ENCODE measurements at regions not wholly inside any gene's neighbourhood (a gene's known extent, or its start where the extent isn't known, plus 50 kb on each side); places are given as distances from the start of the nearest gene placed in this dataset.

DNA sequence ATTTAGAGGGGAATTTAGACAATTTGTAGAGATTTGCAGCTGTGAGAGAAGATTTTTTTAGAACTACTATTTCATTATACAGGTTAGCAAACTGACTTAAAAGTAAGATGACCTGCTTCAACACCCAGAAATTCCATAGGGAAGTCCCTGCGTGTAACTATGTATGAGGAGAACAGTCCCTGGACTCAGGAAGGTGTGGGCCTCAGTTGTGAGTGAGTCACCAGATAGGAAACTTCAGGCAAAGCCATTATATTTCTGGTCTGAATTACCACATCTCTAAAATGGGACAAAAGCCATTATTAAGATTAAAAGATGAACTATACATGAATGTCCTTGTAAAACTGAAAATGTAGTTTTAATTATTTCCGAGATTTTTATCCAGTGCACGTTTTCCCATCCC, 488.3 kb upstream of the GOLIM4 start:
- no peak for DNase-seq (ENCODE audit: low read depth)

DNA sequence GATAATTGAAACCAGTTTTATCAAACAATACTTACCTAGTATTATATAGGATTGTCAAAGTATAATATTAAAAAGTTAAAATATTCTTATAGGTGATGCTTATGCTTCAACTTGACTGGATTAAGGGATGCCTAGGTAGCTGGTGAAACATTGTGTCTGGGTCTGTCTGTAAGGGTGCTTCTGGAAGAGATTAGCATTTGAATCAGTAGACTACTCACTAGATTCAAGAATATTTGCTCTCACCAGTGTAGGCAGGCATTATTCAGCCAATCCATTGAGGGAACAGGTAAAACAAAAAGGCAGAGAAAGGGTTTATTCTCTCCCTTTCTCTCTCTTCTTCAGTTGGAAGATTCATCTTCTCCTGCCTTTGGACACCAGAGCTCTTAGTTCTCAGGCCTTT, 486.8 kb upstream of the GOLIM4 start:
- no peak for DNase-seq (ENCODE audit: low read depth)

- no peak for DNase-seq (ENCODE audit: low read depth)
Observed at GRCh38 chr3:168581771-168582225, 486.1 kb upstream of the GOLIM4 start.

GRCh38 chr3:168579010-168579409, 483.3 kb upstream of the GOLIM4 start:
- no peak for DNase-seq (ENCODE audit: low read depth)

DNA sequence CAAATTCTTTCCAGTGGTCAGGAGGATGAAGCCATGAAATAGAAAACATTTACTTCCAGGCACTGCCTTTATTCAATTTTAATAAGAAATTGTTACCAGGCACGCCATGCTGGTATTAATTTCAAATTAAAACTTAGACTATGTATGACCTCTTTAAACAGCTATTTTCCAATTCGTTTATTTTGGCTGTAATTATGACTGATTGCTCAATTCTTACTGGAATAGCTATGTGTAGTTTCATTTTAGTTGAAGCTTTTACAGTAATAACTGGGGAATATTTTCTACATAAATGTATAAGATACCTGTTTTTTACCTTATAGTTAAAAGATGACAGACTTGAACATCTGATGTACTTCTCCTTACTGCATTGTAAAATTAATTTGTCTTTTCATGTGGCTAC, 480.0 kb upstream of the GOLIM4 start:
- no peak for DNase-seq (ENCODE audit: low read depth)

DNA sequence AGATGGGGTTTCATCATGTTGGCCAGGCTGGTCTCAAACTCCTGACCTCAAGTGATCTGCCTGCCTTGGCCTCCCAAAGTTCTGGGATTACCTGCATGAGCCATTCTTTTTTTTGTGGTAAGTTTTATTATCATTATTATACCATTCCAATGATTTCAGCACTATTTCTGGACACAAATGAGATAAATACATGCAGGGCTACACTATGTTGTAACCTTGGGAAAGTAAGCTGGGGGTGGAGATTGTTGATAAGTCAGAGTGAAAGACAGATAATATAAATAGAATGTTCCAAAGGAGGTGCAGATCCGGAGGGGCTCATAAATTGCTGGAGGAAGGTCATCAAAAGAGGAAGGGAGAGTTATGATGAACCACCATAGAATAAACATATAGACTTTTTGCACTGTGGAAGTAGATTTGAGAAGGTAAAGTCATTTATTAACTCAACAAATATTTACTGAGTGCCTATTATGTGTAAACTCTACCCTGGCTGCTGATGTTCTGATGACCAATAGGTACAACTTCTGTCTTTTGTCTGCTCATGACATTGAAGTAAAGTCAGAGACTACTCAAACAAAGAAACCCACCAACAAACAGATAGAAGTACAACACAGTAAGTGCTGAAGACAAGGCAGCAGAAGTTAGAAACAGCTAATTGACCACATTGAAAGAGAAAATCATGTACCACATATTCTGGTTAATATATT, 478.9 kb upstream of the GOLIM4 start:
- no peak for DNase-seq (ENCODE audit: low read depth)

- no peak for DNase-seq (ENCODE audit: low read depth)
Observed at GRCh38 chr3:168570404-168571155, 474.9 kb upstream of the GOLIM4 start.

GRCh38 chr3:168558728-168559411, 463.1 kb upstream of the GOLIM4 start:
- DNase-seq (ENCODE audit: low read depth), result no peak

DNA sequence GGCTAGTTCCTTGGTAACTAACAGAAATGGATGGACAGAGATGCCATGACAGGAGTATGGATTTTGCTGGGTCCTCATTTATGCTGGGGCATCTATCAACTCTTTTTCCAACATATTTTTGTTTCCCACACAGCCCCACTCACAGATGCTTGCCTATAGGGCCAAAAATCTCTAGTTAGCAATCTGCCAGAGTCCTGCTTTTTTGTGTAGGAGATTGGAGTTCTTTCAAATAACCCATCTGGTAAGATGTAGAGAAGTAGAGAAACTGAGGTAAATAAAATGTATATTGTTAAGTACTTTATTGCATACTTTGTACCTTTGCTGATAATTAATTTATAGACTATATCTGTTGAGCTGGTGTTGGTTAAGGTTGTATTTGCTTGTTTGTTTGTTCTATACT, 456.5 kb upstream of the GOLIM4 start:
- no peak for DNase-seq (ENCODE audit: low read depth)

DNA sequence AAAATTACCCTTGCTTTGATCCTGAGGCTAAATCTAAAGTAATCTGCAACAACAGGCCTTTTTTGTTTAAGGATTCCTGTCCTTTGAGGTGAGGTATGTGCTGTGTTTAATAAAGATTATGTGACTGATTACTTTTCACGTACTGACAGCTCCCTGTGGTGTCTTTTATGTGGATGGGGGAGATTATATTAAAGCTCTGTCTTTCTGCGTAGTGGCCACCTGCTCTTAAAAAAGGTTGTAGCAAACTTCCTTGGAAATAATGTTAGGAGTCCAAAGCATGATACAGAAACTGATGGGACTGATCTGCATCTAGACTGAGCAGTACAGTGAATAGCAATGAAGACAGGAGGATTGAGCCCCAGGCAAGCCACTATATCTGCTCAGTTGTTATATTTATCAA, 453.0 kb upstream of the GOLIM4 start:
- DNase-seq (ENCODE audit: low read depth), result no peak

DNA sequence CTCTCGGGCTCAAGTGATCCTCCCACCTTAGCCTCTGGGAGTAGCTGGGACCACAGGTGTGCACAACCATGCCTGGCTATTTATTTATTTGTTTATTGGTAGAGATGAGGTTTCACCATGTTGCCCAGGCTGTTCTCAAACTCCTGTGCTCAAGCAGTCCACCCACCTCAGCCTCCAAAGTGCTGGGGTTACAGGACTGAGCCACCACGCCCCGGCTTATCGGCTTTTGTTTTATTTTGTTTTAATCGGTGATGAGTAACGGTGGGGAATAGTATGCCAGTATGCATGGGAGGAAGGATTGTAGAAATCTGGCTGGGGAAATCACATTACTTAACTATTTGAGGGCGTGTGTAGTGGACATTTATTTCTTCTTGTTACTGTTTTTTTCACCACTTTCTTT, 451.0 kb upstream of the GOLIM4 start:
- no peak for DNase-seq (ENCODE audit: low read depth)

DNA sequence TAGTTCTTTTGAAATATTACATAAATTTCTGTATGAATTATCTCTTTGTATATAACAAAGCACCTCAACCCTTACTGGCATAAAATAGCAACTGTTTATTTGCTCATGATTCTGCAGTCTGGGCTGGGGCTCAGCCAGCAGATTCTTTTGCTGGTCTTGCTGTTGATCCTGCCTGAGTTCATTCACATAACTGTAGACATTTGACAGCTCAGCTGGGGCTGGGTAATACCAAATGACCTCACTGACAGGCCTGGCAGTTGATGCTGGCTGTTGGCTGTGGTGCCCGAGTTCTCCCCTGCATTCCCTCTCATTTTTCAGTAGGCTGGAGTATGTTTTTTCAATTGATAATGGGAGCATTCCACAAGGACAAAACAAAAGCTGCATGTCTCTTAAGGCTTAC, 449.9 kb upstream of the GOLIM4 start:
- DNase-seq (ENCODE audit: low read depth), result no peak

GRCh38 chr3:168544097-168544957, 448.6 kb upstream of the GOLIM4 start:
- no peak for DNase-seq (ENCODE audit: low read depth)

DNA sequence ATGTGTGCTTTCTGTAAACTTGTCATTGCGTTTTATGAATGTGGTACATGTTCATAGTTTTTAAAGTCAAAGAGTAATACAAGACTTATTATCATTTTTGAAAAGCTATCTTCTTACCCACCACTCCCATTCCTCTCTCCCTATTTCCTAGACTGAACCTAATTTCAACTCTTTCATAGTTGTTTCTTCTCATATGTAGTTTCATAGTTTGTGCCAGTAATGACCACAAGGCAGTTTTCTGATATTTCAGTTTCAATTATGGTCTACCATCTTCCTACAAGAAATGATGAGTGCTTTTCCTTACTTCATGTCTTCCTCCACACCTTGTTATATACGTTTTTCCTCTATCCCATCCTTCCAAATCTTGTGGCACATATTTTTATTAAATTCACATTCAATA, 445.0 kb upstream of the GOLIM4 start:
- no peak for DNase-seq (ENCODE audit: low read depth)

DNA sequence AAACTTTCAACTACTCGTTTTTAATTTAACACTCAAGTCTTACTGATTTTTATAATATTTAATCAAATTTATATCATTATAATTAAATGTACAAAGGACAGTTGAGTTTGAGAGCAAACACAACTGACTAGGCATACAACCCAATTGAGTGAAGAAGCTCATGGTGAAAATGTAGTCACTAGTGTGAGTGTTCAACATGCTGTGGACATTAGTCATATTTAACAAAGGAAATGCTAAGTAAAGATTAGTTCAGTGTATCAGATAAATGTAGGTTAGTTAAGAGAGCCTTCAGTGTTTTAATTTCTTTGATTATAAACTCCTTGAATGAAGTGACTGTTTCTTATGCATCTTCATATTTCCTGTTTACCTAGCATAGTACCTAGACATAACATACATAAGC, 444.2 kb upstream of the GOLIM4 start:
- no peak for DNase-seq (ENCODE audit: low read depth)

DNA sequence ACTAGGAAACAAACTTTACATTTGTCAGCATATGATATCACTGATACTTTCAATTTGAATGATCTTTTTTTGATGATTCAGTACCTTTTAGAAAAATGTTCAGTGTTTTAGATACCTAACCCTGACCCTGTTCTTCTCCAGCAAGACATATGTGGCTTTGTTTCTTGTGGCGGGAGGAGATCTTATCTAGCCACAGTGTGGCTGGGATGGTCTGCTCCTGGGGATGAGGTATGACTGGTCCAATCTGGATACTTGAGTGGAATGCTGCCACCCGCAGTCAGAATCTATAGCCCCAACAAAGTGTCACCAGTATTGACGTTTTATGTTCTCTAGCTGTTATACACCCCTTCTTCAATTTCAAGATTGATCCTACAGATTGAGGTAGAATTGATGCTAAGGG, 439.0 kb upstream of the GOLIM4 start:
- DNase-seq (ENCODE audit: low read depth), result no peak

- DNase-seq (ENCODE audit: low read depth), result no peak
Observed at GRCh38 chr3:168533600-168533999, 437.9 kb upstream of the GOLIM4 start.

DNA sequence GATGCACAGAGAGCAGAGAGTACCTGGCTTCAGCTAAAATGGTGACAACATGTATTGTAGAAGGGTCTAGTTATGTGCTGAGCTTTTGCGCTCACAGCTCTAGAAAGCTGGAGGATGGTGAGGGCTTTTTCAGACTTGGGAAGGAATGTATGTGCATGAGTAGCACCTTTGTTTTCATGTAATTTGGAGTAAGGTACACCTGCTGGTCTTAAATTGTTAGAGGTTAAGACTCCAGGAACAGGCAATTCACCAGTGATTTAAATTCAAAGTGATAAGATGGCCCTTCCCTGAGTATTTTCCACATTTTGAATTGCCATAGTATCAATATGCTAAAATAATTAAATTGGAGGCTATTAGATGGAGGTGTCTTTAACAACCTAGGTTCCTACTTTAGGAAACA, 436.4 kb upstream of the GOLIM4 start:
- DNase-seq (ENCODE audit: low read depth), result no peak

GRCh38 chr3:168531116-168531515, 435.4 kb upstream of the GOLIM4 start:
- no peak for DNase-seq (ENCODE audit: low read depth)

GRCh38 chr3:168524129-168524528, 428.4 kb upstream of the GOLIM4 start:
- no peak for DNase-seq (ENCODE audit: low read depth)

GRCh38 chr3:168517249-168518071, 421.7 kb upstream of the GOLIM4 start:
- DNase-seq (ENCODE audit: low read depth), result no peak
